Mesendoderm (in vitro differentiated cells): ENCODE measurements at regions not wholly inside any gene's neighbourhood (a gene's known extent, or its start where the extent isn't known, plus 50 kb on each side); places are given as distances from the start of the nearest gene placed in this dataset.

Experiments
- DNase-seq: peaks from one replicate; pipeline ENCODE4 v3.0.0; 2013
- H2AK5ac ChIP-seq: 2 replicates; pipeline ENCODE4 v1.6.1; 2013; ENCODE audit warnings: low read length, inconsistent platforms
- H2BK120ac ChIP-seq: 2 replicates; pipeline ENCODE4 v1.6.1; 2013; ENCODE audit warnings: low read depth, mild to moderate bottlenecking, low read length, moderate library complexity, mixed read lengths
- H2BK15ac ChIP-seq: replicated peaks from 2 replicates; pipeline ENCODE4 v1.6.1; 2013; ENCODE audit warnings: low read depth, mild to moderate bottlenecking, moderate library complexity
- H2BK5ac ChIP-seq: 2 replicates; pipeline ENCODE4 v1.6.1; 2013; ENCODE audit warnings: low read length, inconsistent platforms
- H3K18ac ChIP-seq: 2 replicates; pipeline ENCODE4 v1.6.1; 2013; ENCODE audit warnings: mild to moderate bottlenecking, low read length, mixed read lengths
- H3K23ac ChIP-seq: one replicate; pipeline ENCODE4 v1.6.1; 2013; ENCODE audit warnings: low read length
- H3K27ac ChIP-seq: 2 replicates; pipeline ENCODE4 v1.5.1; 2013; ENCODE audit warnings: low read depth, mild to moderate bottlenecking, inconsistent platforms, low read length, moderate library complexity
- H3K27me3 ChIP-seq: 2 replicates; pipeline ENCODE4 v1.6.1; 2013; ENCODE audit warnings: low read length, control low read depth, mild to moderate bottlenecking, inconsistent platforms; ENCODE audit not compliant: insufficient read depth, poor library complexity
- H3K36me3 ChIP-seq: 2 replicates; pipeline ENCODE4 v1.6.1; 2013; ENCODE audit warnings: low read length, inconsistent platforms; ENCODE audit not compliant: control insufficient read depth, insufficient read depth
- H3K4ac ChIP-seq: one replicate; pipeline ENCODE4 v1.6.1; 2013; ENCODE audit warnings: low read depth, mild to moderate bottlenecking, low read length, moderate library complexity
- H3K4me1 ChIP-seq: 2 replicates; pipeline ENCODE4 v1.6.1; 2013; ENCODE audit warnings: low read depth, low read length, inconsistent platforms; ENCODE audit not compliant: control insufficient read depth
- H3K4me2 ChIP-seq: 2 replicates; pipeline ENCODE4 v1.6.1; 2013; ENCODE audit warnings: low read length
- H3K4me3 ChIP-seq: 2 replicates; pipeline ENCODE4 v1.5.1; 2013; ENCODE audit warnings: mild to moderate bottlenecking, low read length
- H3K56ac ChIP-seq: one replicate; pipeline ENCODE4 v1.6.1; 2013; ENCODE audit warnings: low read length
- H3K79me1 ChIP-seq: 2 replicates; pipeline ENCODE4 v1.6.1; 2013; ENCODE audit warnings: low read length, inconsistent platforms
- H3K79me2 ChIP-seq: 2 replicates; pipeline ENCODE4 v1.6.1; 2013; ENCODE audit warnings: mild to moderate bottlenecking, low read length; ENCODE audit not compliant: control insufficient read depth, insufficient read depth
- H3K9ac ChIP-seq: 2 replicates; pipeline ENCODE4 v1.6.1; 2013; ENCODE audit warnings: low read length, inconsistent platforms
- H4K5ac ChIP-seq: one replicate; pipeline ENCODE4 v1.6.1; 2013; ENCODE audit warnings: low read length
- H4K8ac ChIP-seq: one replicate; pipeline ENCODE4 v1.6.1; 2013; ENCODE audit warnings: low read depth, mild to moderate bottlenecking, control low read depth, low read length, moderate library complexity
- WGBS: extraction: QIAGEN DNeasy Blood & Tissue Kit; methylation state at CpG from one replicate; pipeline ENCODE4 v1.1.7; 2013; ENCODE audit warnings: low lambda C conversion rate, missing lambda C conversion rate; ENCODE audit not compliant: insufficient coverage; ENCODE audit errors: extremely low coverage; 5-methylcytosine and 5-hydroxymethylcytosine counted together

DNA sequence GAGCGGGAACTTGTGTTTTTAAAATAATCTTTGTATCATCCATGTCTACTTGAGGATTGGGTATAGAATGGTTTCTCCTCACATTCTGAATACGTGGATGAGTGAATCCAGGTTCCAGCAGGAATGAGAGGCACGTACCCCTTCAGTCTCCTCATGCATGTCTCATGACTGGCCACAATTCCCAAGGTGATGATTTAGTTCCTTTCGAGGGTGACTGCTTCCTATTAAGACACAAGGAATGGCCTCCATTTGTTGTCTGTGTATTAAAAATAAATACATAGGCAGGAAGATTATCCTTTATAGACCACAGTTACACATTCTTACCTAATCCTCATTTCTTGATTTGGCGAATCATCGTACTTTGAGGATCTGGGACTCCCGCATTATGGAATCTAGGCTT, 217.0 kb upstream of the LRIG1 start:
- no peak for DNase-seq
- Histone ChIP-seq H4K5ac (no peak overlapping the region), H2BK15ac (no peak overlapping the region), H3K79me2 (no peaks in the 10 kb centered on the region), H3K56ac (no peak overlapping the region), H3K23ac (no peak overlapping the region), H3K79me1 (no peaks in the 10 kb centered on the region), H3K9ac (no peak overlapping the region), H2AK5ac (no peak overlapping the region), H3K27me3 (no peaks in the 10 kb centered on the region), H3K27ac (no peak overlapping the region), H3K4me2 (no peak overlapping the region), H3K4ac (no peak overlapping the region), H4K8ac (no peak overlapping the region), H2BK5ac (no peak overlapping the region), H2BK120ac (no peak overlapping the region), H3K4me1 (no peaks in the 10 kb centered on the region), H3K36me3 (no peaks in the 10 kb centered on the region), H3K4me3 (no peak overlapping the region), H3K18ac (no peak overlapping the region)
- no CpG with 5 or more reads among the region's 7 CpGs for WGBS

DNA sequence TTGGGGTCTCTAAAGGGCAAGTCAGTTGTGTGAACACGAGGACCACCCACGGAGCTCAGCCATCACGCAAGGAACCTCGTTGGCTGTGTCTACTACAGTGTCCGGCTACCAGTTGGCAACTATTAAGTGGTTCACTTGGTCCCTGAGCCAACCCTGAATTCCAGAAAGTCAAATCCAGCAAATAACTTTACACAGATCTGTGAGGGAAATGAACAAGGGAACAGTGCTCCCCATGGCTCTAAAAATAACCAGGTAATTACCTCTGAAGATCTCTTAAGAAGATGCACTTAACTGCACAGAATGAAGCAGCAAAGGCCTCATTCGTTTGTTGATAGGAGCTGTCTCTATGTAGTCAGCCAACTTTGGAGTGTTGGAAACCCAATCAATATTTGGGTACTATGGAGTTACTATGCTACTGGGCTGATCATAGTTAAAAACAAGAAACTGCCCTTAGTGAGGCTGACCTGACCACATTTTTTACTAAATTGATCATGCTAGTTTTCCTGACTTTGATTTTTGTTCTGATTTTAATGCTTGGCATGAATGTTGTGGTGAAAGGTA, 219.1 kb upstream of the LRIG1 start:
- Histone ChIP-seq H2BK120ac (no peak overlapping the region), H2BK15ac (no peak overlapping the region), H3K4me1 (no peaks in the 10 kb centered on the region), H3K79me2 (no peaks in the 10 kb centered on the region), H3K56ac (no peak overlapping the region), H3K4me3 (no peak overlapping the region), H4K8ac (no peak overlapping the region), H3K27ac (no peak overlapping the region), H3K4ac (no peak overlapping the region), H2AK5ac (no peak overlapping the region), H3K4me2 (no peak overlapping the region), H3K27me3 (no peaks in the 10 kb centered on the region), H2BK5ac (no peak overlapping the region), H3K79me1 (no peaks in the 10 kb centered on the region), H3K9ac (no peak overlapping the region), H3K18ac (no peak overlapping the region), H3K23ac (no peak overlapping the region), H3K36me3 (no peaks in the 10 kb centered on the region), H4K5ac (no peak overlapping the region)
- WGBS: no CpG with 5 or more reads among the region's 6 CpGs
- no peak for DNase-seq

DNA sequence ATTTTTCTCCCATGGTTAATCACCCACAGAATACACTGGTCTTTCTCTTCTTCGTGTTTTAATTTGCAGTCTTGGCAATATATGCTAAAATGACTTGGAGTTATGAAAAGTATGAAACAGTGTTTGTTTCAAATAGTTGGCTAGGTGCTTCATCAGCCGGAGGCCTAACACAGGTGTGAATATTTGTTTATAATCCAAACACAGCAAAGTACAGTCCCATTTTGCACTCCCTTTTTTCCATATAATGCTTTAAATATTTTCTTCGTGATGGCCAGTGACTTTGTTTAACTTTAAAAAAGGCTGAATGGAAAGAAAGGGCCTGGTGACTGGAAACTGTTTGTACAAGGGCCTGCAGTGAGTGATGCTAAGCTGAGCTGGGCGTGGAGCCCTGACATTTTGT, 219.7 kb upstream of the LRIG1 start:
- H3K18ac ChIP-seq: no peak overlapping the region
- H3K79me2 ChIP-seq: no peaks in the 10 kb centered on the region
- no peak overlapping the region for H3K4ac ChIP-seq
- no peak overlapping the region for H3K23ac ChIP-seq
- H3K36me3 ChIP-seq: no peaks in the 10 kb centered on the region
- H3K27ac ChIP-seq: no peak overlapping the region
- H2AK5ac ChIP-seq: no peak overlapping the region
- H3K4me3 ChIP-seq: no peak overlapping the region
- no peak overlapping the region for H3K9ac ChIP-seq
- H3K27me3 ChIP-seq: no peaks in the 10 kb centered on the region
- no peak overlapping the region for H4K8ac ChIP-seq
- H2BK5ac ChIP-seq: no peak overlapping the region
- H4K5ac ChIP-seq: no peak overlapping the region
- no peaks in the 10 kb centered on the region for H3K4me1 ChIP-seq
- H2BK120ac ChIP-seq: no peak overlapping the region
- no peak overlapping the region for H3K4me2 ChIP-seq
- H3K56ac ChIP-seq: no peak overlapping the region
- no peak overlapping the region for H2BK15ac ChIP-seq
- no peaks in the 10 kb centered on the region for H3K79me1 ChIP-seq
- DNase-seq: no peak
- WGBS: no CpG with 5 or more reads among the region's 4 CpGs

DNA sequence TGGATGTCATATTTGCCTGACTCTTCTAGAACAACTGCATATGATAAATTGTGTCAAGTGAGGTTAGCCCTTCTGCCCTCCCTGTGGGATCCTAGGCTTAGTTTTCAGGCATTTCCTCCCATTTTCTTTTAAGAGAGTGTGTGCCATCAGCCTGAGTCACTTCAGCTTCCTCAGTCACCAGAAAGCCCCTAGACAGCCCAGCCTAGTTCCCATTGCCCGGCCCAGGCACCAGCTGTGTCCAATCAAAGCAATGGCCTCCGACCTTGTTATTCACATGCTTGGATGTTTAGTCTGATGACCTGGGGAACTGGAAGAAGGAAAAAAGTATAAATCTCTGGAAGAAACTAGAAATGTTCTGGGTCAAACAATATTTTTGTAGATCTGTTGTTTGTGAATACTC, 221.9 kb upstream of the LRIG1 start:
- H2AK5ac ChIP-seq: no peak overlapping the region
- no peak overlapping the region for H3K4ac ChIP-seq
- no peak overlapping the region for H2BK15ac ChIP-seq
- H3K27ac ChIP-seq: no peak overlapping the region
- WGBS: no CpG with 5 or more reads among the region's 2 CpGs
- H3K4me2 ChIP-seq: no peak overlapping the region
- no peak overlapping the region for H2BK5ac ChIP-seq
- H3K27me3 ChIP-seq: no peaks in the 10 kb centered on the region
- H4K8ac ChIP-seq: no peak overlapping the region
- H3K18ac ChIP-seq: no peak overlapping the region
- no peak overlapping the region for H3K4me3 ChIP-seq
- peak; percentile 7 for DNase-seq
- no peak overlapping the region for H3K56ac ChIP-seq
- no peaks in the 10 kb centered on the region for H3K79me2 ChIP-seq
- H3K23ac ChIP-seq: no peak overlapping the region
- no peaks in the 10 kb centered on the region for H3K4me1 ChIP-seq
- no peak overlapping the region for H2BK120ac ChIP-seq
- no peaks in the 10 kb centered on the region for H3K79me1 ChIP-seq
- H4K5ac ChIP-seq: no peak overlapping the region
- H3K9ac ChIP-seq: no peak overlapping the region
- no peaks in the 10 kb centered on the region for H3K36me3 ChIP-seq

DNA sequence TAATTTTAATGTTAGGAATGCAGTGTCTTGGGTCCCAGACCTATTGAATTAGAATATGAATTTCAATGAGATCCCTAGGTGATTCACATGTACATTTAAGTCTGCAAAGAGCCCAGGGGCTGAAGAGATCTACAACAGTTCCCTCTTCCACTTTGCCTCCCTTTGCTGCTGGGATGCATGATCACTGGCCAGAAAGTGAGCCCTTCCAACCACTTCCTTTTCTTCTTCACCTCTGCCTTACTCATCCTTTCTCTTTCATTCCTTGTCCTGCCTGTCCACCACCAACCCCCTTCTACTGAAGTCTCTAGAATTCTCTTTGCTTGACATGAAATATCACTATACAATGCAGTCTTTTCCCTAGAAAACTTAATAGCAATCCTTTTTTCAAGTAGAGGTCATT, 222.4 kb upstream of the LRIG1 start:
- H3K4me1 ChIP-seq: no peaks in the 10 kb centered on the region
- H2BK5ac ChIP-seq: no peak overlapping the region
- H3K56ac ChIP-seq: no peak overlapping the region
- H3K9ac ChIP-seq: no peak overlapping the region
- no peaks in the 10 kb centered on the region for H3K36me3 ChIP-seq
- no peak overlapping the region for H3K4ac ChIP-seq
- no peak overlapping the region for H4K5ac ChIP-seq
- H2BK15ac ChIP-seq: no peak overlapping the region
- H3K79me2 ChIP-seq: no peaks in the 10 kb centered on the region
- no peak overlapping the region for H3K18ac ChIP-seq
- no peak overlapping the region for H2BK120ac ChIP-seq
- H3K79me1 ChIP-seq: no peaks in the 10 kb centered on the region
- H3K27ac ChIP-seq: no peak overlapping the region
- H3K23ac ChIP-seq: no peak overlapping the region
- H3K27me3 ChIP-seq: no peaks in the 10 kb centered on the region
- no peak overlapping the region for H4K8ac ChIP-seq
- H3K4me3 ChIP-seq: no peak overlapping the region
- DNase-seq: no peak
- no peak overlapping the region for H3K4me2 ChIP-seq
- H2AK5ac ChIP-seq: no peak overlapping the region

DNA sequence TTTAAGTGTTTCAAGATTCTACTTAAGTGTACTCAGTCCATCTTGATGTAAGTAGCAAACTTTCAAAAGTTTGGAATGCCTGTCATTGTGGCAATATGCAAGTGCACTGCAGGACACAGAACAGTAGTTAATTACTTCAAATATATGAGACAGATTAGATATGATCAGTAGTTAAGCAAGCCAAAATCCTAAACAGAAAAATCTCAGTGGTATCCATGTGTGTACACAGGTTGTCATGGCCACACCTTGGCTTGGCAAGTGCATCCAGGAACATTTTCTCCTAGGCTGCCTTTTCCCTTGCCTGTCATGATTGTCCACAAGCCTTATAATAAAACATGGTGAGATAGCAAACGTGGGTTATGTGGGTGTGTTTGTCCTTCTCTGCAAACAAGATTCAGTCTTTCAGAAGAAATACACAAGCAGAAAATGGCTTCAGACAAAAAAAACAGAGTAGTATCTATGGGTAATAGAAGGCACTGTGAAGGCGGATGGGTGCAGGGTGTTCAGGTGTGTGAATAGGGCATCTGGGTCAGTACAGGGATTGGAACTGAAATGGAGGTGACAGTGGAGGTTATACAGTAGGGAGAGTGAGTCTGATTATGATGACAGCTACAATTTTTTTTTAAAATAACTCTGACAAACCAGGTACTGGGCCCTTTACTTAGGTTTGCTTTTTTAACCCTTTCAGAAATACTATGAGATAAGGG, 229.0 kb upstream of the LRIG1 start:
- no peak overlapping the region for H4K8ac ChIP-seq
- no peak overlapping the region for H3K18ac ChIP-seq
- H3K23ac ChIP-seq: no peak overlapping the region
- no peaks in the 10 kb centered on the region for H3K27me3 ChIP-seq
- H3K4me1 ChIP-seq: no peaks in the 10 kb centered on the region
- no peak overlapping the region for H2BK15ac ChIP-seq
- H3K27ac ChIP-seq: no peak overlapping the region
- no peak overlapping the region for H3K9ac ChIP-seq
- H3K36me3 ChIP-seq: no peaks in the 10 kb centered on the region
- no peak overlapping the region for H3K4ac ChIP-seq
- H4K5ac ChIP-seq: no peak overlapping the region
- H2AK5ac ChIP-seq: no peak overlapping the region
- H3K4me3 ChIP-seq: no peak overlapping the region
- H3K4me2 ChIP-seq: no peak overlapping the region
- H2BK120ac ChIP-seq: no peak overlapping the region
- H3K79me2 ChIP-seq: no peaks in the 10 kb centered on the region
- no CpG with 5 or more reads among the region's 2 CpGs for WGBS
- no peak overlapping the region for H3K56ac ChIP-seq
- no peak for DNase-seq
- no peaks in the 10 kb centered on the region for H3K79me1 ChIP-seq
- no peak overlapping the region for H2BK5ac ChIP-seq
